OCI-LY7 (cell line): ENCODE measurements at regions not wholly inside any gene's neighbourhood (a gene's known extent, or its start where the extent isn't known, plus 50 kb on each side); places are given as distances from the start of the nearest gene placed in this dataset.

ENCODE experiments used
- CTCF ChIP-seq: fragments of 200-600 bp; sonication (generic); conservative IDR thresholded peaks from 2 replicates; pipeline ENCODE4 v1.5.1; 2014; ENCODE audit warnings: mild to moderate bottlenecking, antibody characterized with exemption, low read length, moderate library complexity, mixed read lengths
- EZH2phosphoT487 ChIP-seq: fragments of 200-600 bp; sonication (generic); IDR thresholded peaks from 2 replicates; pipeline ENCODE4 v1.6.1; 2018; ENCODE audit warnings: low read depth, borderline replicate concordance, mild to moderate bottlenecking, mixed run types, antibody characterized with exemption, low read length, moderate library complexity, mixed read lengths

- TF ChIP-seq CTCF (no peak), EZH2phosphoT487 (no peak)
Observed at GRCh38 chr5:85646036-85646435, 971.7 kb upstream of the COX7C start.
